H1 (cell line): ENCODE measurements at regions not wholly inside any gene's neighbourhood (a gene's known extent, or its start where the extent isn't known, plus 50 kb on each side); places are given as distances from the start of the nearest gene placed in this dataset.

ENCODE experiments used
- CTCF ChIP-seq, 3 experiments: IDR thresholded peaks; 1 replicate in 2 of 3; 2 replicates in 1 of 3; pipeline versions ENCODE4 v1.5.1 to v1.6.1; 2011; ENCODE audit warnings: low read length in 3 of 3, mild to moderate bottlenecking in 3 of 3, inconsistent platforms in 2 of 3, low read depth in 1 of 3, moderate library complexity in 1 of 3; ENCODE audit not compliant: insufficient read depth in 1 of 3; ENCODE audit errors: control extremely low read depth in 1 of 3
- JUND ChIP-seq: IDR thresholded peaks from 2 replicates; pipeline ENCODE4 v1.6.1; 2011; ENCODE audit warnings: mild to moderate bottlenecking, improper control_type of control experiment, low read length
- POLR2A ChIP-seq, 2 experiments: IDR thresholded peaks; 1 replicate in 1 of 2; 2 replicates in 1 of 2; pipeline ENCODE4 v1.6.1; 2011; ENCODE audit warnings: low read depth in 2 of 2, low read length in 2 of 2, mild to moderate bottlenecking in 2 of 2; ENCODE audit errors: control extremely low read depth in 1 of 2
- YY1 ChIP-seq: IDR thresholded peaks from 2 replicates; pipeline ENCODE4 v1.6.1; 2011; ENCODE audit warnings: low read depth, mild to moderate bottlenecking, low read length
- ZNF274 ChIP-seq: IDR thresholded peaks from 2 replicates; pipeline ENCODE4 v1.7.0; 2012; ENCODE audit warnings: low read length, borderline replicate concordance; ENCODE audit errors: extremely low read depth

DNA sequence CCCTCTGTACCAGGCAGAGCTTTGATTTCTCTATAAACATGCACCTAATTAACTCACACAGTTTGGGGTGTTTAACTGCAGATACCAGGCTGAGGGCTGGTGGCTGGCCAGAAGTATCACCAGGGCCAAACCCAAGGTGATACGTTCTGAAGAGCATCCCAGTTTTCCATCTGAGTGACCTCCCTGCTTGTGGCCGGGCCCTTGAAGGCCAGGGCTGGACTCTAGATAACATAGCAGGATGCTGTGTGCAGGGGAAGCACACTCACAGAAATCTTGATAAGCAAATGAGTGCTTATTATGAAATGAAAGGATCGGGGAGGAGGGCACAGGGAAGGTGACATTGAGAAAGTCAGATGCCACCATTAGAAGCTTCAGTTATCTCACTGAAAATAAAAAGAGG lies 582.4 kb downstream of the BRINP1 start:
- no peak for TF ChIP-seq YY1
- no peak for TF ChIP-seq ZNF274
- TF ChIP-seq JUND = no peak
- no peak for TF ChIP-seq CTCF (IDR thresholded peaks at IDR 0.05; ENCODE audit: control extremely low read depth in 1 of 3, insufficient read depth in 1 of 3, low read depth in 1 of 3, low read length in 3 of 3)
- no peak for TF ChIP-seq POLR2A (IDR thresholded peaks at IDR 0.05; ENCODE audit: control extremely low read depth in 1 of 2, low read depth in 2 of 2, low read length in 2 of 2)
